ENCODE measurements at regions not wholly inside any gene's neighbourhood (a gene's known extent, or its start where the extent isn't known, plus 50 kb on each side); places are given as distances from the start of the nearest gene placed in this dataset.

DNA sequence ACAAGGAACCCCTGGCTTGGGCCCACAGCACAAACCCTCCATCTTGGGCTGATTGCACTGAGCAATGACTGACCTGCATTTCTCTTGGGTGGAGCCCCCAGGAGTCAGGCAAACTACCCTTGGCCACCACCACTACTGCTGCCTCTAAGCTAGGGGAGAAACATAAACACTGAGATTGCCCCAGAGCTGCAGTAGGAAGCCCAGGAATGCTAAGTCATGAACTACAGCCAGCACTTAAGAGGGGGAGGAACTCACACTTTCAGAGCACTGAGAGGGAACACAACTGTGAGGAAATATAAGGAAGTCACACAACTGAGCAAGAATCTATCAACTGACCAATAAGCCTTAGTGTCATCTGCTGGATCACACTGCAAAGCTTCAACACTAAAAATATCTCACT lies 111.6 kb upstream of the PPP3CA start:
- TF ChIP-seq, protein P1, sequence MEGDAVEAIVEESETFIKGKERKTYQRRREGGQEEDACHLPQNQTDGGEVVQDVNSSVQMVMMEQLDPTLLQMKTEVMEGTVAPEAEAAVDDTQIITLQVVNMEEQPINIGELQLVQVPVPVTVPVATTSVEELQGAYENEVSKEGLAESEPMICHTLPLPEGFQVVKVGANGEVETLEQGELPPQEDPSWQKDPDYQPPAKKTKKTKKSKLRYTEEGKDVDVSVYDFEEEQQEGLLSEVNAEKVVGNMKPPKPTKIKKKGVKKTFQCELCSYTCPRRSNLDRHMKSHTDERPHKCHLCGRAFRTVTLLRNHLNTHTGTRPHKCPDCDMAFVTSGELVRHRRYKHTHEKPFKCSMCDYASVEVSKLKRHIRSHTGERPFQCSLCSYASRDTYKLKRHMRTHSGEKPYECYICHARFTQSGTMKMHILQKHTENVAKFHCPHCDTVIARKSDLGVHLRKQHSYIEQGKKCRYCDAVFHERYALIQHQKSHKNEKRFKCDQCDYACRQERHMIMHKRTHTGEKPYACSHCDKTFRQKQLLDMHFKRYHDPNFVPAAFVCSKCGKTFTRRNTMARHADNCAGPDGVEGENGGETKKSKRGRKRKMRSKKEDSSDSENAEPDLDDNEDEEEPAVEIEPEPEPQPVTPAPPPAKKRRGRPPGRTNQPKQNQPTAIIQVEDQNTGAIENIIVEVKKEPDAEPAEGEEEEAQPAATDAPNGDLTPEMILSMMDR (IDR thresholded peaks at IDR 0.05) = no peak
- TF ChIP-seq POLR2A (IDR thresholded peaks at IDR 0.05) = no peak
